ENCODE measurements at regions not wholly inside any gene's neighbourhood (a gene's known extent, or its start where the extent isn't known, plus 50 kb on each side); places are given as distances from the start of the nearest gene placed in this dataset.
A peak's percentile ranks its signal among the peaks of the same experiment; 100 is the strongest.

DNA sequence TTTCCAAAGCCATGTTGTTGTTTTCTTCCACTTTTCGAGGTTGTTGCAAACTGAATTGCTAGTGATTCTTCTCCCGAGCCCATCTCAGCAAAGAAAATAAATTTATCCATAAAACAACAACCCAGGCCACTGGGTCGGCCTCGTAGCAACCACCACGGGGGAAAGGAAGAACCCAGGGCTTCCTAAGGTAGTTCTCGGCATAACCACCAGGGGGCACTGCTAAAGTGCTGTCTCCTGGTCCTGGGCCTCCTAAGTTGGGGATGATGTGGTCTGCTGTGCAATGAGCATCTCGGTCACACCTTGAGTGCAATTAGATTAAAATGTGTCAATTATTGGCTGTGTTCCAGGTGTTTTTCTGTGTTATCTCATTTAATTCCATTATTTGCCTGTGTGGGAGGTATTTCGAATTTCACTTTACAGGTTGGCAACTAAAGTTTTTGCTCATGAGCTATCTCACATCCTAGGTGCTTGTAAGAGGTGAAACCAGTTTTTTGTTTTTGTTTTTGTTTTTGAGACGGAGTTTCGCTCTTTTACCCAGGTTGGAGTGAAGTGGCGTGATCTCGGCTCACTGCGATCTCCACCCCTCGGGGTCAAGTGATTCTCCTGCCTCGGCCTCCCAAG, 102.8 kb upstream of the DAP start:
- Histone ChIP-seq H3K4me3 (ENCODE audit: low read depth, low read length) (no peak overlapping the region), H3K36me3 (ENCODE audit: control insufficient read depth, insufficient read depth, low read length) (no peaks in the 10 kb centered on the region), H3K27me3 (ENCODE audit: control insufficient read depth, insufficient read depth, low read length) (no peaks in the 10 kb centered on the region)
- peak; percentile 70 for TF ChIP-seq CTCF (IDR thresholded peaks at IDR 0.05; ENCODE audit: insufficient read depth, low read length, poor library complexity, severe bottlenecking)
- no peak for DNase-seq (ENCODE audit: low read depth)

DNA sequence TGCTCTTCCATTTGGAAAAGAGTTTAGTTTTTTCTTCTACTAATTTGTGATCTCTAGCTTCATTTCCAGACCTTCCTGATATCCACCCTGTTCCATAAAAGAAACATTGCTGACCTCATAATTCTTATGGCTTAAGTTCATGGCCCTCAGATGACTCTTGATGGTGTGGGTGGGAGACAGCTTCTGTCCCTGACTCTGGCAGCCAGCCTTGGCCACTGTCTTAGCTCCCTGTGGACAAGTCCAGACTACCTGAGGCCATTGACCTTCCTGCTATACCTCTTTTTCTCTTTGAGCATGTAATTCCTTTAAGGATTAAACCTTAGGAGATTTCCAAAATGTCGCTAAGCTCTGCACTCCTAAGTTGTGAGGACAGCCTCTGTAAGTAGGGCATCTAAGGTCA, 101.1 kb upstream of the DAP start:
- no peak for DNase-seq (ENCODE audit: low read depth)
- TF ChIP-seq CTCF (IDR thresholded peaks at IDR 0.05; ENCODE audit: insufficient read depth, low read length, poor library complexity, severe bottlenecking), result no peak

GRCh38 chr5:10861423-10861790, 100.4 kb upstream of the DAP start:
- Histone ChIP-seq H3K27me3 (ENCODE audit: control insufficient read depth, insufficient read depth, low read length) (no peaks in the 10 kb centered on the region), H3K4me3 (ENCODE audit: low read depth, low read length) (no peak overlapping the region), H3K36me3 (ENCODE audit: control insufficient read depth, insufficient read depth, low read length) (no peaks in the 10 kb centered on the region)
- TF ChIP-seq CTCF (IDR thresholded peaks at IDR 0.05; ENCODE audit: insufficient read depth, low read length, poor library complexity, severe bottlenecking), result no peak
- DNase-seq (ENCODE audit: low read depth), result no peak

More for the DNA sequence above, 101.1 kb upstream of the DAP start:
- Histone ChIP-seq H3K4me3 (ENCODE audit: low read depth, low read length) (no peak overlapping the region), H3K36me3 (ENCODE audit: control insufficient read depth, insufficient read depth, low read length) (no peaks in the 10 kb centered on the region), H3K27me3 (ENCODE audit: control insufficient read depth, insufficient read depth, low read length) (no peaks in the 10 kb centered on the region)

- no peak for TF ChIP-seq CTCF (IDR thresholded peaks at IDR 0.05; ENCODE audit: insufficient read depth, low read length, poor library complexity, severe bottlenecking)
- no peak overlapping the region for H3K4me3 ChIP-seq (ENCODE audit: low read depth, low read length)
- DNase-seq (ENCODE audit: low read depth), result no peak
Measured at GRCh38 chr5:10860645-10861422, 99.8 kb upstream of the DAP start.

DNA sequence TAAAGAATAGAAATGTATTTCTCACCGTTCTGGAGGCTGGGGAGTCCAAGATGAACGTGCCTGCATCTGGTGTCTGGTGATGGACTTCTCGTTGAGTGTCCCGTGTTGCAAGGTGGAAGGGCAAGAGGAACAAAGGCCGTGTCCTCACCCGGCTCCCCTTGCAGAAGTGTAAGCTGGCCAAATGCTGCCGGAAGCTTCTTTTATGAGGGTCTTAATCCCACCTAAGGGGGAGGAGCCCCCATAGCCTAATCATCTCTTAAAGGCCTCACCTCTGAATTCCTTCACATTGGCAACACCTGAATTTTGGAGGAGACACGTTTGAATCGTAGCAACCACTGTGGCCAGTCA, 99.1 kb upstream of the DAP start:
- no peak for TF ChIP-seq CTCF (IDR thresholded peaks at IDR 0.05; ENCODE audit: insufficient read depth, low read length, poor library complexity, severe bottlenecking)
- DNase-seq (ENCODE audit: low read depth), result no peak
- no peak overlapping the region for H3K4me3 ChIP-seq (ENCODE audit: low read depth, low read length)
- H3K36me3 ChIP-seq (ENCODE audit: control insufficient read depth, insufficient read depth, low read length), result no peaks in the 10 kb centered on the region
- H3K27me3 ChIP-seq (ENCODE audit: control insufficient read depth, insufficient read depth, low read length), result no peaks in the 10 kb centered on the region

More at GRCh38 chr5:10860645-10861422, 99.8 kb upstream of the DAP start:
- Histone ChIP-seq H3K27me3 (ENCODE audit: control insufficient read depth, insufficient read depth, low read length) (no peaks in the 10 kb centered on the region), H3K36me3 (ENCODE audit: control insufficient read depth, insufficient read depth, low read length) (no peaks in the 10 kb centered on the region)

Data from kidney epithelial cell (primary cell).